H9 (cell line): ENCODE measurements at regions not wholly inside any gene's neighbourhood (a gene's known extent, or its start where the extent isn't known, plus 50 kb on each side); places are given as distances from the start of the nearest gene placed in this dataset.
A peak's percentile ranks its signal among the peaks of the same experiment; 100 is the strongest.

Source experiments
- DNase-seq: peaks from one replicate; pipeline ENCODE4 v3.0.0-alpha.2; 2017
- H2AFZ ChIP-seq: one replicate; pipeline ENCODE4 v1.6.1; 2013; ENCODE audit warnings: mild to moderate bottlenecking, low read length, control low read depth, moderate library complexity
- H2AK5ac ChIP-seq: 2 replicates; pipeline ENCODE4 v1.6.1; 2013; ENCODE audit warnings: low read length, control low read depth, mixed read lengths; ENCODE audit not compliant: insufficient read length
- H2BK120ac ChIP-seq: one replicate; pipeline ENCODE4 v1.6.1; 2013; ENCODE audit warnings: low read depth, mild to moderate bottlenecking, low read length, control low read depth, inconsistent platforms; ENCODE audit not compliant: poor library complexity, severe bottlenecking
- H2BK12ac ChIP-seq: 2 replicates; pipeline ENCODE4 v1.6.1; 2013; ENCODE audit warnings: low read length, control low read depth, mixed read lengths, low read depth; ENCODE audit not compliant: insufficient read length
- H2BK15ac ChIP-seq: 2 replicates; pipeline ENCODE4 v1.6.1; 2013; ENCODE audit warnings: low read depth, low read length, control low read depth
- H2BK20ac ChIP-seq: one replicate; pipeline ENCODE4 v1.6.1; 2013; ENCODE audit warnings: low read depth, mild to moderate bottlenecking, low read length, control low read depth, inconsistent platforms; ENCODE audit not compliant: poor library complexity, severe bottlenecking
- H2BK5ac ChIP-seq: 2 replicates; pipeline ENCODE4 v1.6.1; 2013; ENCODE audit warnings: low read length, control low read depth, mixed read lengths; ENCODE audit not compliant: insufficient read length
- H3K14ac ChIP-seq: 2 replicates; pipeline ENCODE4 v1.6.1; 2013; ENCODE audit warnings: low read length, control low read depth; ENCODE audit not compliant: insufficient read depth
- H3K18ac ChIP-seq: 2 replicates; pipeline ENCODE4 v1.6.1; 2013; ENCODE audit warnings: low read depth, mild to moderate bottlenecking, mixed read lengths, low read length, control low read depth; ENCODE audit not compliant: insufficient read length
- H3K23ac ChIP-seq: 2 replicates; pipeline ENCODE4 v1.6.1; 2013; ENCODE audit warnings: low read length, control low read depth, mixed read lengths, low read depth; ENCODE audit not compliant: insufficient read length
- H3K23me2 ChIP-seq: 2 replicates; pipeline ENCODE4 v1.6.1; 2013; ENCODE audit warnings: low read depth, mild to moderate bottlenecking, mixed read lengths, low read length, control low read depth; ENCODE audit not compliant: insufficient read length, poor library complexity, severe bottlenecking
- H3K27ac ChIP-seq: 2 replicates; pipeline ENCODE4 v1.5.1; 2013; ENCODE audit warnings: low read length, control low read depth, mixed read lengths, low read depth; ENCODE audit not compliant: insufficient read length
- H3K27me3 ChIP-seq: 2 replicates; pipeline ENCODE4 v1.6.1; 2013; ENCODE audit warnings: low read length, control low read depth, inconsistent platforms; ENCODE audit not compliant: insufficient read depth
- H3K4ac ChIP-seq: 2 replicates; pipeline ENCODE4 v1.6.1; 2013; ENCODE audit warnings: low read depth, mild to moderate bottlenecking, control low read depth, inconsistent platforms, low read length, moderate library complexity
- H3K4me1 ChIP-seq: 2 replicates; pipeline ENCODE4 v1.6.1; 2013; ENCODE audit warnings: low read length, control low read depth, inconsistent platforms; ENCODE audit not compliant: insufficient read depth
- H3K4me2 ChIP-seq: 2 replicates; pipeline ENCODE4 v1.6.1; 2013; ENCODE audit warnings: low read length, control low read depth, mixed read lengths; ENCODE audit not compliant: insufficient read length, insufficient read depth
- H3K56ac ChIP-seq: 2 replicates; pipeline ENCODE4 v1.6.1; 2013; ENCODE audit warnings: low read depth, mild to moderate bottlenecking, mixed read lengths, low read length, control low read depth; ENCODE audit not compliant: insufficient read length
- H3K79me1 ChIP-seq: 2 replicates; pipeline ENCODE4 v1.6.1; 2013; ENCODE audit warnings: low read depth, mild to moderate bottlenecking, moderate library complexity, low read length, control low read depth, inconsistent platforms; ENCODE audit not compliant: insufficient read depth, poor library complexity, severe bottlenecking
- H3K79me2 ChIP-seq: 2 replicates; pipeline ENCODE4 v1.6.1; 2013; ENCODE audit warnings: low read length, control low read depth, inconsistent platforms; ENCODE audit not compliant: insufficient read depth
- H3K9ac ChIP-seq: 2 replicates; pipeline ENCODE4 v1.6.1; 2013; ENCODE audit warnings: low read length, control low read depth, mixed read lengths; ENCODE audit not compliant: insufficient read length; ENCODE audit errors: extremely low read depth
- H3K9me3 ChIP-seq: one replicate; pipeline ENCODE4 v1.6.1; 2013; ENCODE audit warnings: low read depth, low read length, inconsistent platforms; ENCODE audit not compliant: control insufficient read depth
- H3T11ph ChIP-seq: one replicate; pipeline ENCODE4 v1.6.1; 2013; ENCODE audit warnings: mild to moderate bottlenecking, low read length, control low read depth, inconsistent platforms
- H4K20me1 ChIP-seq: one replicate; pipeline ENCODE4 v1.6.1; 2013; ENCODE audit not compliant: control insufficient read depth, insufficient read length, insufficient read depth
- H4K5ac ChIP-seq: 2 replicates; pipeline ENCODE4 v1.6.1; 2013; ENCODE audit warnings: low read depth, mild to moderate bottlenecking, mixed read lengths, low read length, control low read depth; ENCODE audit not compliant: insufficient read length
- H4K8ac ChIP-seq: replicated peaks from 2 replicates; pipeline ENCODE4 v1.6.1; 2013; ENCODE audit warnings: low read length, control low read depth, mixed read lengths, low read depth; ENCODE audit not compliant: insufficient read length
- H4K91ac ChIP-seq: 2 replicates; pipeline ENCODE4 v1.6.1; 2013; ENCODE audit warnings: low read depth, mild to moderate bottlenecking, moderate library complexity, mixed read lengths, low read length, control low read depth; ENCODE audit not compliant: insufficient read length
- H3K27ac Mint-ChIP-seq, 3 experiments: 2 replicates in 2 of 3; 3 replicates in 1 of 3; pipeline ENCODE4 v1.8.0; 2020 to 2021; ENCODE audit warnings: mixed read lengths in 3 of 3, mild to moderate bottlenecking in 1 of 3, moderate library complexity in 1 of 3
- H3K27me3 Mint-ChIP-seq: 2 replicates; pipeline ENCODE4 v1.8.0; 2021; ENCODE audit warnings: low read depth, mild to moderate bottlenecking, moderate library complexity, mixed read lengths
- H3K36me3 Mint-ChIP-seq, 3 experiments: 2 replicates in 2 of 3; 3 replicates in 1 of 3; pipeline ENCODE4 v1.8.0; 2020 to 2021; ENCODE audit warnings: low read depth in 3 of 3, mixed read lengths in 3 of 3; ENCODE audit not compliant: insufficient read depth in 1 of 3
- H3K4me1 Mint-ChIP-seq, 2 experiments: 2 replicates each; pipeline ENCODE4 v1.8.0; 2020; ENCODE audit warnings: mixed read lengths in 2 of 2
- H3K4me3 Mint-ChIP-seq, 2 experiments: 2 replicates in 1 of 2; 3 replicates in 1 of 2; pipeline ENCODE4 v1.8.0; 2020 to 2021; ENCODE audit warnings: mild to moderate bottlenecking in 2 of 2, mixed read lengths in 2 of 2, moderate library complexity in 1 of 2
- H3K9me3 Mint-ChIP-seq, 2 experiments: 2 replicates in 1 of 2; 3 replicates in 1 of 2; pipeline ENCODE4 v1.8.0; 2020; ENCODE audit warnings: mild to moderate bottlenecking in 2 of 2, mixed read lengths in 2 of 2, moderate library complexity in 1 of 2
- WGBS: extraction: QIAGEN DNeasy Blood & Tissue Kit; methylation state at CpG from one replicate; pipeline ENCODE4 v1.1.7; 2013; ENCODE audit warnings: missing lambda C conversion rate, low lambda C conversion rate, mixed read lengths; ENCODE audit not compliant: insufficient read length; ENCODE audit errors: extremely low coverage; 5-methylcytosine and 5-hydroxymethylcytosine counted together
- TF ChIP-seq, protein P1 (sequence below): fragments of 200-600 bp; sonication (generic); conservative IDR thresholded peaks from 3 replicates; pipeline ENCODE4 v1.8.0; 2021; ENCODE audit warnings: antibody characterized with exemption, mild to moderate bottlenecking

DNA sequence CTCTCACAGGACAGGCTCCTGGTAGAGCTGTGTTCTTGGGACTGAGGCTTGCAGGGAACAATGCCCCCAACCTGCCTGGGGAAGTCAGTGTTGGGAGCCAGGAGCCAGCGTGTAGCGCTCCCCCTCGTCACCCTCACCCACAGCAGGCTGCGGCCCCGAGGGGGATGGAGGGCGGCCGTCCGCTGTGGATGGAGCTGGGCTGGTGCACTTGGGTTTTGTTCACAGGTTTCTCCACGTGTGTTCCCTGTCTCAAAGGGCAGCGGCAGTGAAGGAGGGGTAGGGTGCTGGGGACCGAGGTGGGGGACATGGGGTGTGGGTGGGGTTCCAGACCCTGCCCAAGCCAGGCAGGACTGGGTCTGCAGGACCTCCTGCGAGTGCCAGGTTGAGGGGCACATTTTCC lies 69.1 kb downstream of the RGS12 start:
- Histone ChIP-seq H3K56ac (no peak overlapping the region), H3K4me1 (no peaks in the 10 kb centered on the region), H3K79me1 (no peaks in the 10 kb centered on the region), H3K9ac (no peak overlapping the region), H2BK120ac (no peak overlapping the region), H3K4ac (no peak overlapping the region), H2AK5ac (no peak overlapping the region), H2BK15ac (no peak overlapping the region), H4K8ac (no peak overlapping the region), H3K27ac (no peak overlapping the region), H4K91ac (no peak overlapping the region), H4K20me1 (peaks cover 2% of the 10 kb centered on the region), H3K23ac (no peak overlapping the region), H3K79me2 (no peaks in the 10 kb centered on the region), H2BK5ac (no peak overlapping the region), H3T11ph (no peak overlapping the region), H4K5ac (no peak overlapping the region), H2BK12ac (no peak overlapping the region), H3K23me2 (no peaks in the 10 kb centered on the region), H3K14ac (no peak overlapping the region), H3K27me3 (no peaks in the 10 kb centered on the region), H2BK20ac (no peak overlapping the region), H3K4me2 (no peak overlapping the region), H3K9me3 (no peaks in the 10 kb centered on the region), H2AFZ (no peak overlapping the region), H3K18ac (no peak overlapping the region)
- DNase-seq, result no peak
- Mint-ChIP-seq H3K4me3 (no peak overlapping the region; a peak in 1 of 5 replicates), H3K27ac (peak overlapping the region in 2 of 3 experiments; percentile 6 to 61; a peak in 1 of 7 replicates), H3K4me1 (peaks cover 3 to 7% of the 10 kb centered on the region in 2 experiments), H3K27me3 (no peaks in the 10 kb centered on the region; the same call in 1 of the 2 replicates), H3K36me3 (peaks cover 0 to 4% (median 0%) of the 10 kb centered on the region in 3 experiments; a peak in 3 of 7 replicates), H3K9me3 (0 out of 5 replicates have a peak, but pooled peaks cover 0 to 5% of the 10 kb centered on the region in 2 experiments)
- TF ChIP-seq, protein P1, sequence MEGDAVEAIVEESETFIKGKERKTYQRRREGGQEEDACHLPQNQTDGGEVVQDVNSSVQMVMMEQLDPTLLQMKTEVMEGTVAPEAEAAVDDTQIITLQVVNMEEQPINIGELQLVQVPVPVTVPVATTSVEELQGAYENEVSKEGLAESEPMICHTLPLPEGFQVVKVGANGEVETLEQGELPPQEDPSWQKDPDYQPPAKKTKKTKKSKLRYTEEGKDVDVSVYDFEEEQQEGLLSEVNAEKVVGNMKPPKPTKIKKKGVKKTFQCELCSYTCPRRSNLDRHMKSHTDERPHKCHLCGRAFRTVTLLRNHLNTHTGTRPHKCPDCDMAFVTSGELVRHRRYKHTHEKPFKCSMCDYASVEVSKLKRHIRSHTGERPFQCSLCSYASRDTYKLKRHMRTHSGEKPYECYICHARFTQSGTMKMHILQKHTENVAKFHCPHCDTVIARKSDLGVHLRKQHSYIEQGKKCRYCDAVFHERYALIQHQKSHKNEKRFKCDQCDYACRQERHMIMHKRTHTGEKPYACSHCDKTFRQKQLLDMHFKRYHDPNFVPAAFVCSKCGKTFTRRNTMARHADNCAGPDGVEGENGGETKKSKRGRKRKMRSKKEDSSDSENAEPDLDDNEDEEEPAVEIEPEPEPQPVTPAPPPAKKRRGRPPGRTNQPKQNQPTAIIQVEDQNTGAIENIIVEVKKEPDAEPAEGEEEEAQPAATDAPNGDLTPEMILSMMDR, result no peak
- no CpG with 5 or more reads among the region's 12 CpGs for WGBS
